HEK293 (cell line): ENCODE measurements at regions not wholly inside any gene's neighbourhood (a gene's known extent, or its start where the extent isn't known, plus 50 kb on each side); places are given as distances from the start of the nearest gene placed in this dataset.
A peak's percentile ranks its signal among the peaks of the same experiment; 100 is the strongest.

Experiments
- CTCF ChIA-PET: fragments of 350-600 bp; formaldehyde crosslinking; extraction: SDS; loops from one replicate; lab custom pipeline; 2021; ENCODE audit warnings: antibody characterized with exemption; lab: Yijun Ruan, JAX
- POLR2A ChIA-PET: fragments of 300-600 bp; formaldehyde crosslinking; extraction: SDS; loops from one replicate; lab custom pipeline; 2020; ENCODE audit warnings: antibody characterized with exemption, inconsistent platforms; lab: Yijun Ruan, JAX
- H3K27ac ChIP-seq: fragments of 200-500 bp; sonication (Bioruptor generic); 2 replicates; pipeline ENCODE4 v1.5.1; 2014; ENCODE audit warnings: low read depth, low read length, control low read depth, inconsistent platforms; ENCODE audit errors: extremely low read depth
- H3K36me3 ChIP-seq, 2 experiments: fragments of 200-500 bp in 1 of 2; sonication (Bioruptor generic) in 1 of 2; 1 replicate in 1 of 2; 2 replicates in 1 of 2; pipeline ENCODE4 v1.5.1; 2014 to 2017; ENCODE audit warnings: inconsistent platforms in 2 of 2, low read length in 2 of 2; ENCODE audit not compliant: control insufficient read depth in 2 of 2, insufficient read depth in 1 of 2
- H3K4me1 ChIP-seq: fragments of 200-500 bp; sonication (Bioruptor generic); 2 replicates; pipeline ENCODE4 v1.5.1; 2014; ENCODE audit warnings: mild to moderate bottlenecking, low read length, inconsistent platforms; ENCODE audit not compliant: control insufficient read depth, insufficient read depth
- H3K4me3 ChIP-seq: 2 replicates; pipeline ENCODE4 v1.5.1; 2011; ENCODE audit warnings: low read depth, mild to moderate bottlenecking, control low read depth, low read length, moderate library complexity
- H3K9me3 ChIP-seq: fragments of 200-500 bp; sonication (Bioruptor generic); 2 replicates; pipeline ENCODE4 v1.5.1; 2014; ENCODE audit warnings: low read depth, low read length, inconsistent platforms; ENCODE audit not compliant: control insufficient read depth, insufficient read depth
- AEBP2 ChIP-seq: fragments of 450-650 bp; formaldehyde crosslinking; IDR thresholded peaks from 2 replicates; pipeline ENCODE4 v1.5.1; 2016; ENCODE audit warnings: missing biosample characterization, missing genetic modification characterization, borderline replicate concordance
- GLI4 ChIP-seq: fragments of 450-650 bp; formaldehyde crosslinking; IDR thresholded peaks from 2 replicates; pipeline ENCODE4 v1.5.1; 2016; ENCODE audit warnings: missing biosample characterization, missing genetic modification characterization
- HOXA7 ChIP-seq: sonication (generic); formaldehyde crosslinking; IDR thresholded peaks from 2 replicates; pipeline ENCODE4 v1.8.1; 2022; ENCODE audit warnings: missing genetic modification reagents, borderline replicate concordance
- PATZ1 ChIP-seq: fragments of 450-650 bp; formaldehyde crosslinking; IDR thresholded peaks from 2 replicates; pipeline ENCODE4 v1.5.1; 2016; ENCODE audit warnings: missing biosample characterization, missing genetic modification characterization
- ZBTB8A ChIP-seq: fragments of 450-650 bp; formaldehyde crosslinking; IDR thresholded peaks from 2 replicates; pipeline ENCODE4 v1.5.1; 2016; ENCODE audit warnings: missing biosample characterization, missing genetic modification characterization
- ZFP3 ChIP-seq: fragments of 450-650 bp; formaldehyde crosslinking; IDR thresholded peaks from 2 replicates; pipeline ENCODE4 v1.5.1; 2016; ENCODE audit warnings: low read depth, missing biosample characterization, missing genetic modification characterization
- ZFP37 ChIP-seq: fragments of 450-650 bp; formaldehyde crosslinking; IDR thresholded peaks from 2 replicates; pipeline ENCODE4 v1.5.1; 2016; ENCODE audit warnings: missing biosample characterization, missing genetic modification characterization
- ZFP69B ChIP-seq: fragments of 450-650 bp; formaldehyde crosslinking; IDR thresholded peaks from 2 replicates; pipeline ENCODE4 v1.5.1; 2016; ENCODE audit warnings: missing biosample characterization, missing genetic modification characterization
- ZNF121 ChIP-seq: fragments of 450-650 bp; formaldehyde crosslinking; IDR thresholded peaks from 2 replicates; pipeline ENCODE4 v1.5.1; 2016; ENCODE audit warnings: missing biosample characterization, missing genetic modification characterization
- ZNF202 ChIP-seq: fragments of 450-650 bp; formaldehyde crosslinking; IDR thresholded peaks from 2 replicates; pipeline ENCODE4 v1.5.1; 2016; ENCODE audit warnings: missing biosample characterization, missing genetic modification characterization, borderline replicate concordance
- ZNF266 ChIP-seq: fragments of 450-650 bp; formaldehyde crosslinking; IDR thresholded peaks from 2 replicates; pipeline ENCODE4 v1.5.1; 2016; ENCODE audit warnings: missing biosample characterization, missing genetic modification characterization, low read depth
- ZNF341 ChIP-seq: fragments of 450-650 bp; formaldehyde crosslinking; IDR thresholded peaks from 2 replicates; pipeline ENCODE4; 2016; ENCODE audit warnings: low read depth, missing biosample characterization, missing genetic modification characterization
- ZNF354C ChIP-seq: fragments of 450-650 bp; formaldehyde crosslinking; IDR thresholded peaks from 2 replicates; pipeline ENCODE4 v1.5.1; 2016; ENCODE audit warnings: missing biosample characterization, missing genetic modification characterization, low read depth, borderline replicate concordance
- ZNF394 ChIP-seq: fragments of 450-650 bp; formaldehyde crosslinking; IDR thresholded peaks from 2 replicates; pipeline ENCODE4 v1.5.1; 2016; ENCODE audit warnings: missing biosample characterization, missing genetic modification characterization, mild to moderate bottlenecking, moderate library complexity, borderline replicate concordance
- ZNF426 ChIP-seq: fragments of 450-650 bp; formaldehyde crosslinking; IDR thresholded peaks from 2 replicates; pipeline ENCODE4 v1.5.1; 2017; ENCODE audit warnings: missing biosample characterization, missing genetic modification characterization, mild to moderate bottlenecking, inconsistent platforms, moderate library complexity
- ZNF433 ChIP-seq: fragments of 450-650 bp; formaldehyde crosslinking; IDR thresholded peaks from 2 replicates; pipeline ENCODE4 v1.5.1; 2016; ENCODE audit warnings: missing biosample characterization, missing genetic modification characterization, low read depth
- ZNF501 ChIP-seq: fragments of 450-650 bp; formaldehyde crosslinking; IDR thresholded peaks from 2 replicates; pipeline ENCODE4 v1.5.1; 2016; ENCODE audit warnings: missing biosample characterization, missing genetic modification characterization
- ZNF510 ChIP-seq: fragments of 450-650 bp; formaldehyde crosslinking; IDR thresholded peaks from 2 replicates; pipeline ENCODE4 v1.5.1; 2018; ENCODE audit warnings: mild to moderate bottlenecking, missing genetic modification characterization, missing biosample characterization; ENCODE audit not compliant: insufficient replicate concordance
- ZNF518A ChIP-seq: fragments of 450-650 bp; formaldehyde crosslinking; conservative IDR thresholded peaks from 2 replicates; pipeline ENCODE4 v1.5.1; 2016; ENCODE audit warnings: low read depth, missing biosample characterization, missing genetic modification characterization
- ZNF530 ChIP-seq: fragments of 450-650 bp; formaldehyde crosslinking; IDR thresholded peaks from 2 replicates; pipeline ENCODE4 v1.5.1; 2016; ENCODE audit warnings: low read depth, missing biosample characterization, missing genetic modification characterization
- ZNF544 ChIP-seq: fragments of 450-650 bp; formaldehyde crosslinking; IDR thresholded peaks from 2 replicates; pipeline ENCODE4 v1.5.0; 2017; ENCODE audit warnings: missing biosample characterization, missing genetic modification characterization
- ZNF555 ChIP-seq: fragments of 450-650 bp; formaldehyde crosslinking; conservative IDR thresholded peaks from 2 replicates; pipeline ENCODE4 v1.5.1; 2017; ENCODE audit warnings: missing biosample characterization, mild to moderate bottlenecking, missing genetic modification characterization, inconsistent platforms
- ZNF558 ChIP-seq: fragments of 450-650 bp; formaldehyde crosslinking; IDR thresholded peaks from 2 replicates; pipeline ENCODE4 v1.5.1; 2016; ENCODE audit warnings: missing biosample characterization, missing genetic modification characterization
- ZNF580 ChIP-seq: fragments of 450-650 bp; formaldehyde crosslinking; IDR thresholded peaks from 2 replicates; pipeline ENCODE4 v1.5.1; 2016; ENCODE audit warnings: missing biosample characterization, missing genetic modification characterization
- ZNF621 ChIP-seq: fragments of 450-650 bp; formaldehyde crosslinking; IDR thresholded peaks from 2 replicates; pipeline ENCODE4 v1.5.1; 2017; ENCODE audit warnings: missing biosample characterization, missing genetic modification characterization
- ZNF623 ChIP-seq: fragments of 450-650 bp; formaldehyde crosslinking; IDR thresholded peaks from 2 replicates; pipeline ENCODE4 v1.5.1; 2016; ENCODE audit warnings: missing biosample characterization, missing genetic modification characterization
- ZNF626 ChIP-seq: fragments of 450-650 bp; sonication (Bioruptor Pico); formaldehyde crosslinking; IDR thresholded peaks from 2 replicates; pipeline ENCODE4 v1.5.1; 2018; ENCODE audit warnings: missing biosample characterization, missing genetic modification characterization, inconsistent platforms
- ZNF654 ChIP-seq: fragments of 450-650 bp; formaldehyde crosslinking; IDR thresholded peaks from 2 replicates; pipeline ENCODE4 v1.5.1; 2016; ENCODE audit warnings: low read depth, missing biosample characterization, missing genetic modification characterization
- ZNF791 ChIP-seq: fragments of 450-650 bp; formaldehyde crosslinking; IDR thresholded peaks from 2 replicates; pipeline ENCODE4 v1.5.1; 2016; ENCODE audit warnings: missing biosample characterization, missing genetic modification characterization
- ZXDB ChIP-seq: fragments of 450-650 bp; formaldehyde crosslinking; IDR thresholded peaks from 2 replicates; pipeline ENCODE4 v1.5.1; 2016; ENCODE audit warnings: missing biosample characterization, missing genetic modification characterization

- ChIA-PET POLR2A (no interaction called here), CTCF (no interaction called here)
- no peaks in the 10 kb centered on the region for H3K36me3 ChIP-seq
- no peak overlapping the region for H3K4me3 ChIP-seq
- H3K4me1 ChIP-seq, result no peaks in the 10 kb centered on the region
- no peak overlapping the region for H3K27ac ChIP-seq
- H3K9me3 ChIP-seq, result no peaks in the 10 kb centered on the region
- TF ChIP-seq ZNF121 (tag by site-specific recombination) (0 out of 2 replicates have a peak, but pooled peaks have one; percentile 52), ZNF621 (tag by site-specific recombination) (no peak), ZFP3 (peak; percentile 38; the same call in 1 of the 2 replicates), ZBTB8A (tag by site-specific recombination) (peak; percentile 82), GLI4 (tag by site-specific recombination) (no peak), ZNF791 (no peak), PATZ1 (no peak), ZNF266 (tag by site-specific recombination) (0 out of 2 replicates have a peak, but pooled peaks have one; percentile 42), ZNF354C (tag by site-specific recombination) (0 out of 2 replicates have a peak, but pooled peaks have one; percentile 65), ZNF426 (tag by site-specific recombination) (peak; percentile 99), ZNF623 (tag by site-specific recombination) (peak; percentile 82), ZNF433 (tag by site-specific recombination) (peak; percentile 84), ZNF501 (tag by site-specific recombination) (peak; percentile 44; the same call in 1 of the 2 replicates), ZNF394 (tag by site-specific recombination) (peak; percentile 96), ZFP37 (peak; percentile 84; the same call in 1 of the 2 replicates), ZNF530 (tag by site-specific recombination) (0 out of 2 replicates have a peak, but pooled peaks have one; percentile 52), ZXDB (tag by site-specific recombination) (peak; percentile 65; the same call in 1 of the 2 replicates), HOXA7 (CRISPR knock-in tag) (no peak), ZNF510 (tag by site-specific recombination) (peak; percentile 85), ZNF544 (tag by site-specific recombination) (no peak), ZFP69B (tag by site-specific recombination) (no peak), ZNF654 (tag by site-specific recombination) (peak; percentile 24), ZNF518A (tag by site-specific recombination) (peak; percentile 88), ZNF341 (tag by site-specific recombination) (peak; percentile 42; the same call in 1 of the 2 replicates), ZNF558 (tag by site-specific recombination) (0 out of 2 replicates have a peak, but pooled peaks have one; percentile 49), ZNF202 (tag by site-specific recombination) (peak; percentile 81; the same call in 1 of the 2 replicates), AEBP2 (tag by site-specific recombination) (peak; percentile 83; the same call in 1 of the 2 replicates), ZNF626 (tag by site-specific recombination) (no peak), ZNF580 (tag by site-specific recombination) (0 out of 2 replicates have a peak, but pooled peaks have one; percentile 50), ZNF555 (tag by site-specific recombination) (peak; percentile 99)
Measured at GRCh38 chr6:147924598-147924997, 416.1 kb downstream of the SAMD5 start.
